GM12878 (cell line): ENCODE measurements at regions not wholly inside any gene's neighbourhood (a gene's known extent, or its start where the extent isn't known, plus 50 kb on each side); places are given as distances from the start of the nearest gene placed in this dataset.

Experiments used
- ATAC-seq: fragments of 200-7000 bp; cut with Tn5 transposase; 3 replicates; pipeline ENCODE4 v1.9.1; 2020; ENCODE audit warnings: mild to moderate bottlenecking, moderate library complexity
- BruUV-seq: library from RNA; stranded (reverse); fragments of 400-500 nt; replicated peaks from 2 replicates; lab custom pipeline; 2021; lab: Mats Ljungman, UMichigan
- CTCF ChIA-PET: fragments of 300-600 bp; sonication (Branson Sonifier 250); formaldehyde crosslinking; extraction: SDS; loops from one replicate; lab custom pipeline; 2021; ENCODE audit warnings: inconsistent platforms; lab: Yijun Ruan, JAX
- POLR2A ChIA-PET: fragments of 350-600 bp; formaldehyde crosslinking; extraction: SDS; loops from one replicate; lab custom pipeline; 2021; ENCODE audit warnings: inconsistent platforms; lab: Charles Lee
- RAD21 ChIA-PET: fragments of 300-600 bp; sonication (Branson Sonifier 250); formaldehyde crosslinking; loops from one replicate; lab custom pipeline; 2023; ENCODE audit warnings: antibody characterized with exemption; ENCODE audit not compliant: unreplicated experiment; lab: Charles Lee
- SMC1A ChIA-PET: fragments of 300-600 bp; sonication (Branson Sonifier 250); formaldehyde crosslinking; loops from one replicate; lab custom pipeline; 2023; ENCODE audit not compliant: unreplicated experiment, uncharacterized antibody; lab: Charles Lee
- DNase-seq: peaks from one replicate; pipeline ENCODE4 v3.0.0-alpha.2; 2011; ENCODE audit warnings: low read depth, low spot score
- FAIRE-seq: peaks from 3 replicates; lab custom pipeline; 2011; peaks lifted over from hg19 to GRCh38; lab: Jason Lieb, UNC
- H2AFZ ChIP-seq: 2 replicates; pipeline ENCODE4 v1.6.0; 2011; ENCODE audit warnings: low read depth, low read length, control low read depth; ENCODE audit not compliant: control insufficient read depth
- H3K27ac ChIP-seq: 2 replicates; pipeline ENCODE4 v1.5.1; 2011; ENCODE audit warnings: control low read depth; ENCODE audit not compliant: control insufficient read depth, insufficient read depth
- H3K27me3 ChIP-seq, 2 experiments: replicated peaks in 1 of 2; 2 replicates each; pipeline versions ENCODE4 v1.6.0 to v1.6.1; 2011; ENCODE audit warnings: low read length in 1 of 2; ENCODE audit not compliant: control insufficient read depth in 2 of 2, insufficient read depth in 2 of 2
- H3K36me3 ChIP-seq, 2 experiments: 2 replicates each; pipeline ENCODE4 v1.5.1; 2011; ENCODE audit warnings: low read length in 1 of 2; ENCODE audit not compliant: control insufficient read depth in 2 of 2, insufficient read depth in 2 of 2
- H3K4me1 ChIP-seq: 2 replicates; pipeline ENCODE4 v1.6.1; 2011; ENCODE audit warnings: mild to moderate bottlenecking, low read length, moderate library complexity, mixed read lengths; ENCODE audit not compliant: control insufficient read depth, insufficient read depth
- H3K4me2 ChIP-seq: 2 replicates; pipeline ENCODE4 v1.6.0; 2011; ENCODE audit warnings: control low read depth; ENCODE audit not compliant: control insufficient read depth, insufficient read depth
- H3K4me3 ChIP-seq: fragments of 200-600 bp; sonication (generic); 2 replicates; pipeline ENCODE4 v1.5.1; 2016
- H3K79me2 ChIP-seq: 2 replicates; pipeline ENCODE4 v1.6.0; 2011; ENCODE audit warnings: low read length; ENCODE audit not compliant: control insufficient read depth, insufficient read depth
- H3K9ac ChIP-seq: 2 replicates; pipeline ENCODE4 v1.8.0; 2011; ENCODE audit warnings: low read length, control low read depth, mixed read lengths; ENCODE audit not compliant: control insufficient read depth, insufficient read depth
- H3K9me3 ChIP-seq: replicated peaks from 3 replicates; pipeline ENCODE4 v1.5.1; 2011; ENCODE audit warnings: mild to moderate bottlenecking, low read length; ENCODE audit not compliant: control insufficient read depth, insufficient read depth
- H4K20me1 ChIP-seq: 2 replicates; pipeline ENCODE4 v1.6.0; 2011; ENCODE audit not compliant: control insufficient read depth, insufficient read depth
- E2F8 ChIP-seq: fragments of 450-650 bp; IDR thresholded peaks from 2 replicates; pipeline ENCODE4 v1.6.1; 2018; ENCODE audit warnings: mild to moderate bottlenecking, low read depth, moderate library complexity; ENCODE audit not compliant: partially characterized antibody
- EED ChIP-seq: sonication (generic); IDR thresholded peaks from 2 replicates; pipeline ENCODE4 v1.6.1; 2016; ENCODE audit warnings: antibody characterized with exemption, low read depth
- EZH2 ChIP-seq: IDR thresholded peaks from 2 replicates; pipeline ENCODE4 v1.6.1; 2012; ENCODE audit warnings: low read depth, mild to moderate bottlenecking, control low read depth, inconsistent platforms, low read length, borderline replicate concordance; ENCODE audit not compliant: control insufficient read depth
- HDAC2 ChIP-seq: fragments of 200-600 bp; sonication (generic); IDR thresholded peaks from 2 replicates; pipeline ENCODE4 v1.6.1; 2017
- MAX ChIP-seq: IDR thresholded peaks from 2 replicates; pipeline ENCODE4 v1.6.1; 2012; ENCODE audit warnings: low read depth, low read length, improper control_type of control experiment
- MEF2A ChIP-seq: IDR thresholded peaks from 2 replicates; pipeline ENCODE4 v1.6.1; 2011; ENCODE audit warnings: low read depth, mild to moderate bottlenecking, low read length, moderate library complexity; ENCODE audit not compliant: insufficient read depth
- RUNX3 ChIP-seq: IDR thresholded peaks from 2 replicates; pipeline ENCODE4 v1.6.1; 2012; ENCODE audit warnings: low read length, inconsistent platforms
- WGBS: methylation state at CpG from one replicate; pipeline ENCODE4 v1.1.6; 2016; ENCODE audit warnings: low lambda C conversion rate; ENCODE audit not compliant: insufficient replicate concordance, insufficient coverage; ENCODE audit errors: missing lambda C conversion rate; 5-methylcytosine and 5-hydroxymethylcytosine counted together
- in situ Hi-C: fragments of 300-500 bp; cut with MboI; formaldehyde crosslinking; loops from 9 replicates; pipeline ENCODE4 v1.14.3; 2018; ENCODE audit warnings: mixed read lengths
- intact Hi-C: fragments of 100-400 bp; cut with micrococcal nuclease; formaldehyde crosslinking; loops from one replicate; pipeline ENCODE4 v1.14.2; 2022; ENCODE audit not compliant: unreplicated experiment

GRCh38 chr2:238634701-238635357 is 208.1 kb downstream of the ASB1 start:
- no peak for ATAC-seq
- H4K20me1 ChIP-seq = no peaks in the 10 kb centered on the region
- intact Hi-C loops = no loop called here
- no peak for TF ChIP-seq MEF2A
- no peak for TF ChIP-seq EZH2
- TF ChIP-seq E2F8 = no peak
- TF ChIP-seq EED = no peak
- no peak for TF ChIP-seq RUNX3
- TF ChIP-seq MAX = no peak
- no peak for TF ChIP-seq HDAC2
- TF ChIP-seq, all 136 proteins: peak for 0
- no peak for DNase-seq
- H2AFZ ChIP-seq = no peak overlapping the region
- ChIA-PET POLR2A (no interaction called here), CTCF (no interaction called here), RAD21 (no interaction called here), SMC1A (no interaction called here)
- H3K9ac ChIP-seq = no peak overlapping the region
- FAIRE-seq = no peak
- H3K36me3 ChIP-seq = no peaks in the 10 kb centered on the region
- H3K4me1 ChIP-seq = no peaks in the 10 kb centered on the region
- peaks cover 0 to 4% of the 10 kb centered on the region in 2 experiments; a peak in 3 of 4 replicates for H3K27me3 ChIP-seq
- in situ Hi-C loops = no loop called here
- no peak overlapping the region for H3K27ac ChIP-seq
- WGBS = 22% methylated on average over 12 of the region's 12 CpGs
- no peaks in the 10 kb centered on the region for H3K79me2 ChIP-seq
- no peak overlapping the region for H3K4me3 ChIP-seq
- H3K9me3 ChIP-seq = no peaks in the 10 kb centered on the region
- no TSS peak for BruUV-seq
- H3K4me2 ChIP-seq = no peak overlapping the region
